Breast epithelium (tissue), 3 donors: ENCODE measurements at regions not wholly inside any gene's neighbourhood (a gene's known extent, or its start where the extent isn't known, plus 50 kb on each side); places are given as distances from the start of the nearest gene placed in this dataset.

Experiments used
- POLR2AphosphoS5 ChIP-seq, 3 donors: sonication (generic); formaldehyde crosslinking; IDR thresholded peaks; one replicate each; pipeline ENCODE4 v1.6.1; 2017; ENCODE audit warnings: antibody characterized with exemption in 3 of 3
- TF ChIP-seq, protein P1 (sequence below), 3 donors: fragments of 450-650 bp; IDR thresholded peaks; one replicate each; pipeline ENCODE4 v1.5.1; 2016 to 2017; ENCODE audit warnings: antibody characterized with exemption in 3 of 3, mild to moderate bottlenecking in 3 of 3, moderate library complexity in 3 of 3

- TF ChIP-seq POLR2AphosphoS5 (IDR thresholded peaks at IDR 0.05) = no peak
- TF ChIP-seq, protein P1, sequence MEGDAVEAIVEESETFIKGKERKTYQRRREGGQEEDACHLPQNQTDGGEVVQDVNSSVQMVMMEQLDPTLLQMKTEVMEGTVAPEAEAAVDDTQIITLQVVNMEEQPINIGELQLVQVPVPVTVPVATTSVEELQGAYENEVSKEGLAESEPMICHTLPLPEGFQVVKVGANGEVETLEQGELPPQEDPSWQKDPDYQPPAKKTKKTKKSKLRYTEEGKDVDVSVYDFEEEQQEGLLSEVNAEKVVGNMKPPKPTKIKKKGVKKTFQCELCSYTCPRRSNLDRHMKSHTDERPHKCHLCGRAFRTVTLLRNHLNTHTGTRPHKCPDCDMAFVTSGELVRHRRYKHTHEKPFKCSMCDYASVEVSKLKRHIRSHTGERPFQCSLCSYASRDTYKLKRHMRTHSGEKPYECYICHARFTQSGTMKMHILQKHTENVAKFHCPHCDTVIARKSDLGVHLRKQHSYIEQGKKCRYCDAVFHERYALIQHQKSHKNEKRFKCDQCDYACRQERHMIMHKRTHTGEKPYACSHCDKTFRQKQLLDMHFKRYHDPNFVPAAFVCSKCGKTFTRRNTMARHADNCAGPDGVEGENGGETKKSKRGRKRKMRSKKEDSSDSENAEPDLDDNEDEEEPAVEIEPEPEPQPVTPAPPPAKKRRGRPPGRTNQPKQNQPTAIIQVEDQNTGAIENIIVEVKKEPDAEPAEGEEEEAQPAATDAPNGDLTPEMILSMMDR (IDR thresholded peaks at IDR 0.05) = peak; percentile 13 to 40 (median 20)
These were observed 99.7 kb upstream of the IGLL5 start for GRCh38 chr22:22787786-22788459.
